MM.1S (cell line): ENCODE measurements at regions not wholly inside any gene's neighbourhood (a gene's known extent, or its start where the extent isn't known, plus 50 kb on each side); places are given as distances from the start of the nearest gene placed in this dataset.

ENCODE experiments used
- CTCF ChIP-seq: fragments of 300-600 bp; sonication (generic); IDR thresholded peaks from 2 replicates; pipeline ENCODE4 v1.5.1; 2016; ENCODE audit warnings: antibody characterized with exemption, low read length, mixed read lengths
- EZH2 ChIP-seq: fragments of 300-600 bp; sonication (generic); optimal IDR thresholded peaks from 2 replicates; pipeline ENCODE3; 2017; ENCODE audit warnings: low read depth, mild to moderate bottlenecking, antibody characterized with exemption, low read length, mixed read lengths

GRCh38 chr12:105880824-105881388 is 257.8 kb downstream of the NUAK1 start:
- TF ChIP-seq CTCF = no peak
- no peak for TF ChIP-seq EZH2
